AG04450 (cell line): ENCODE measurements at regions not wholly inside any gene's neighbourhood (a gene's known extent, or its start where the extent isn't known, plus 50 kb on each side); places are given as distances from the start of the nearest gene placed in this dataset.

Experiments
- CTCF ChIA-PET: fragments of 300-600, 350-600 bp; formaldehyde crosslinking; extraction: SDS; loops from one replicate; lab custom pipeline; 2022; ENCODE audit warnings: antibody characterized with exemption, inconsistent platforms; lab: Charles Lee
- POLR2A ChIA-PET: fragments of 350-600 bp; formaldehyde crosslinking; extraction: SDS; loops from one replicate; lab custom pipeline; 2021; ENCODE audit warnings: antibody characterized with exemption, inconsistent platforms; lab: Yijun Ruan, JAX
- DNase-seq: peaks from one replicate; pipeline ENCODE4 v3.0.0-alpha.2; 2011; ENCODE audit warnings: low read depth, low spot score
- H3K27ac ChIP-seq: one replicate; pipeline ENCODE4 v1.5.1; 2012; ENCODE audit warnings: low read depth, low read length, control low read depth
- H3K27me3 ChIP-seq: one replicate; pipeline ENCODE4 v1.6.0; 2012; ENCODE audit warnings: low read length; ENCODE audit not compliant: control insufficient read depth, insufficient read depth
- H3K4me3 ChIP-seq: 2 replicates; pipeline ENCODE4 v1.5.1; 2011; ENCODE audit warnings: mild to moderate bottlenecking, low read depth, low read length, control low read depth
- H3K9me3 ChIP-seq: 2 replicates; pipeline ENCODE4 v1.5.1; 2012; ENCODE audit warnings: low read length; ENCODE audit not compliant: control insufficient read depth, insufficient read depth
- TF ChIP-seq, protein P1 (sequence below): IDR thresholded peaks from 2 replicates; pipeline ENCODE4 v1.5.1; 2011; ENCODE audit warnings: low read depth, low read length, control low read depth, inconsistent platforms

DNA sequence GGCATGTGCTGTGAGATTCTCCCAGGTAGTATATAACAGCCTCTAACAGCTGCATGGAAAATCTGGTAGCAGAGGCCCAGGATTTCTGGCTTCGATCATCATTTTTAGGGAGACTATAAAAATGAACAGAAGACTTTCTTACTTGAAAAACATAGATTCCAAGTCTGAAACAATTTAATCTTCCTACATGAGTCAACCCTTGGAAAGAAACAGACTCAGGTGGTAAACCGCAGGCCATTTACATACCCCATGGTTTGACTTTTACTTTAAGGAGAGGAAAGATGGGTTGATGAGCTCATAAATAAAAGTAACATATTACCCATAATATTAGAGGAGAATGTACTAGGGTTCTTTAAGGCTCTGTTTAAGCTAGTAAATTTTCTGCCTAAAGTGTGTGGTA is 121.6 kb downstream of the CYSLTR2 start:
- Histone ChIP-seq H3K27me3 (no peaks in the 10 kb centered on the region), H3K4me3 (no peak overlapping the region), H3K9me3 (no peaks in the 10 kb centered on the region), H3K27ac (no peak overlapping the region)
- ChIA-PET POLR2A (no interaction called here), CTCF (no interaction called here)
- DNase-seq: no peak
- TF ChIP-seq, protein P1, sequence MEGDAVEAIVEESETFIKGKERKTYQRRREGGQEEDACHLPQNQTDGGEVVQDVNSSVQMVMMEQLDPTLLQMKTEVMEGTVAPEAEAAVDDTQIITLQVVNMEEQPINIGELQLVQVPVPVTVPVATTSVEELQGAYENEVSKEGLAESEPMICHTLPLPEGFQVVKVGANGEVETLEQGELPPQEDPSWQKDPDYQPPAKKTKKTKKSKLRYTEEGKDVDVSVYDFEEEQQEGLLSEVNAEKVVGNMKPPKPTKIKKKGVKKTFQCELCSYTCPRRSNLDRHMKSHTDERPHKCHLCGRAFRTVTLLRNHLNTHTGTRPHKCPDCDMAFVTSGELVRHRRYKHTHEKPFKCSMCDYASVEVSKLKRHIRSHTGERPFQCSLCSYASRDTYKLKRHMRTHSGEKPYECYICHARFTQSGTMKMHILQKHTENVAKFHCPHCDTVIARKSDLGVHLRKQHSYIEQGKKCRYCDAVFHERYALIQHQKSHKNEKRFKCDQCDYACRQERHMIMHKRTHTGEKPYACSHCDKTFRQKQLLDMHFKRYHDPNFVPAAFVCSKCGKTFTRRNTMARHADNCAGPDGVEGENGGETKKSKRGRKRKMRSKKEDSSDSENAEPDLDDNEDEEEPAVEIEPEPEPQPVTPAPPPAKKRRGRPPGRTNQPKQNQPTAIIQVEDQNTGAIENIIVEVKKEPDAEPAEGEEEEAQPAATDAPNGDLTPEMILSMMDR: no peak

DNA sequence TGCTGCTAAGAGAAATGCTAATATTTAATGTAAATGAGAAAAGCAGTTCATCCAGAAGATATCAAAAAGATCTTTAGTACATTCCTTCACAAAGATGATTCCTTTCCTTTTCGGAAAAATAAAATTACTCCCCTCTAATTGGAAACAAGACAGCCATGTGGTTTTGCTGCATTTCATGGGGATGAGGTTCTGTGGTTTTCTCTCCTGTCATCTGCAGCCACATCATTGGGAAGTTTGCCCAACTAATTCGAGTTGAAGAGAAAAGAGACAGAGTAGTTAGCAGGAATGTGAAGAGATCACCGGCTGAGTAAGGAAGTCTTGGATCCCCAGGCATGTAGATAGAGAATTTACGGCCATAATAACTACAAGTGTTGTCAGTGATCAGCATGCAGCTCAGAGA is 122.1 kb downstream of the CYSLTR2 start:
- Histone ChIP-seq H3K4me3 (no peak overlapping the region), H3K9me3 (no peaks in the 10 kb centered on the region), H3K27me3 (no peaks in the 10 kb centered on the region), H3K27ac (no peak overlapping the region)
- ChIA-PET POLR2A (no interaction called here), CTCF (no interaction called here)
- DNase-seq: peak; percentile 87
- TF ChIP-seq, protein P1: no peak

DNA sequence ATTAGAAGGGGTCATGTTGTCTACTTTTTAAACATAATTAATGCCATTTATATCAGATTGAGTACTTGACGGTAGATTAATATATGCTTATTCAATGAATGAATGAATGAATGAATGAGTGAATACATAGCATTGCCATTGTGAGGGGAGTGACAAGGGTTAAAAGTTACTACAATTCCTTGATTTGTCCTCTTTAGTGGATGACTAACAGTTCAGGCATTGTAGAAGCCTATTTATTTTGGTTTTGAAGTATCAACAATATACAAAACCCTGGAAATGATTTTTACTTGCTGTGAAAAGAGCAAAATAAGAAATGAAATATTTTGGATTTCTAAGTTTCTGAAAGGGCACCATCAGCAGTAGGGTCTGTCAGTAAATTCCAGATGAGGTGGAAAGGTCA is 122.7 kb downstream of the CYSLTR2 start:
- ChIA-PET POLR2A (no interaction called here), CTCF (no interaction called here)
- DNase-seq: no peak
- Histone ChIP-seq H3K27ac (no peak overlapping the region), H3K9me3 (no peaks in the 10 kb centered on the region), H3K27me3 (no peaks in the 10 kb centered on the region), H3K4me3 (no peak overlapping the region)
- TF ChIP-seq, protein P1: no peak

DNA sequence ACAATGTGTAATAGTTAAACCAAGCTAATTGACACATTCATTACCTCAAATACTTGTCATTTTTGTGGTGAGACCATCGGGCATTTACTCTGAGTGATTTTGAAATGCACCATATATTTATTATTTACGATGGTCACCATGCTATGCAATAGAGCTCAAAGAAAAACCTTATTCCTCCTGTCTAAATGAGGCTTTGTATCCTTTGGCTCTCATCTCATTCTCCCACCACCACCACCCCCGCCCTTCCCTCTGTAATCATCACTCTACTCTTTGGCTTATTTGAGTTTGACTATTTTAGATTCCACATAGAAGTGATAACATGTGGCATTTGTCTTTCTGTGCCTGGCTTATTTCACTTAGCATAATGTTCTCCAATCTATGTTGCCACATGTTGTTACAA is 124.9 kb downstream of the CYSLTR2 start:
- TF ChIP-seq, protein P1: no peak
- Histone ChIP-seq H3K27ac (no peak overlapping the region), H3K27me3 (no peaks in the 10 kb centered on the region), H3K9me3 (no peaks in the 10 kb centered on the region), H3K4me3 (no peak overlapping the region)
- ChIA-PET POLR2A (interaction anchor here (0.6 kb wide), 1 partner anchor 225 kb away, joined by 3 read pairs; no protein-coding TSS in a partner anchor), CTCF (interaction anchor here (0.6 kb wide), 2 partner anchors 9 to 14 kb away, joined by 3 to 4 read pairs; no protein-coding TSS in a partner anchor)
- DNase-seq: no peak

DNA sequence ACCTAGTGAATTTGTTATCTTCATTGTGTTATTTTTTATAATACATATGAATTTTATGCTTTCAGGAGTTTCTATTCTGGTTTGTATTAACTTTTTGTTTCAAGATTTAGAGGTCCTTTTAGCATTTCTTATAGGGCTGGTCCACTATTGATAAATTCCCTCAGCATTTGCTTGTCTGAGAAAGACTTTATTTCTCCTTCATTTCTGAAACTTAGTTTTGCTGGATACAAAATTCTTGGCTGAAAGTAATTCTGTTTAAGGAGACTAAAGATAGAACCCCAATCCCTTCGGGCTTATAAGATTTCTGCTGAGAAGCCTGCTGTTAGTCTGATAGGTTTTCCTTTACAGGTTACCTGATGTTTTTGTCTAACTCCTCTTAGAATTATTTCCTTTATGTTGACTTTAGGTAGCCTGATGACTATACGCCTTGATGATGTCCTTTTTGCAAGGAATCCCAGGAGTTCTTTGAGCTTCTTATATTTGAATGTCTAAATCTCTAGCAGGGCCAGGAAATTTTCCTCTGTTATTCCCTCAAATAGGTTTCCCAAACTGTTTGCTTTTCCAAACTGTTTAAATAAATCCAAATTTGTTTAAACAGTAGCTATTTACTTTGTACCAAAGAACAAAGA is 127.1 kb downstream of the CYSLTR2 start:
- Histone ChIP-seq H3K4me3 (no peak overlapping the region), H3K27ac (no peak overlapping the region), H3K9me3 (no peaks in the 10 kb centered on the region), H3K27me3 (no peaks in the 10 kb centered on the region)
- no peak for DNase-seq
- POLR2A ChIA-PET: no interaction called here
- CTCF ChIA-PET: no interaction called here
- TF ChIP-seq, protein P1: no peak
